DMS 273 (cell line): ENCODE measurements at regions not wholly inside any gene's neighbourhood (a gene's known extent, or its start where the extent isn't known, plus 50 kb on each side); places are given as distances from the start of the nearest gene placed in this dataset.
"Not testable (repeated sequence)": the region's sequence is repeated elsewhere in the genome, so short reads cannot be mapped to it uniquely, and the experiment has no call there.

Source experiments
- DNase-seq: peaks from one replicate; lab custom pipeline; 2025; ENCODE audit not compliant: unreplicated experiment; lab: John Stamatoyannopoulos, UW

DNA sequence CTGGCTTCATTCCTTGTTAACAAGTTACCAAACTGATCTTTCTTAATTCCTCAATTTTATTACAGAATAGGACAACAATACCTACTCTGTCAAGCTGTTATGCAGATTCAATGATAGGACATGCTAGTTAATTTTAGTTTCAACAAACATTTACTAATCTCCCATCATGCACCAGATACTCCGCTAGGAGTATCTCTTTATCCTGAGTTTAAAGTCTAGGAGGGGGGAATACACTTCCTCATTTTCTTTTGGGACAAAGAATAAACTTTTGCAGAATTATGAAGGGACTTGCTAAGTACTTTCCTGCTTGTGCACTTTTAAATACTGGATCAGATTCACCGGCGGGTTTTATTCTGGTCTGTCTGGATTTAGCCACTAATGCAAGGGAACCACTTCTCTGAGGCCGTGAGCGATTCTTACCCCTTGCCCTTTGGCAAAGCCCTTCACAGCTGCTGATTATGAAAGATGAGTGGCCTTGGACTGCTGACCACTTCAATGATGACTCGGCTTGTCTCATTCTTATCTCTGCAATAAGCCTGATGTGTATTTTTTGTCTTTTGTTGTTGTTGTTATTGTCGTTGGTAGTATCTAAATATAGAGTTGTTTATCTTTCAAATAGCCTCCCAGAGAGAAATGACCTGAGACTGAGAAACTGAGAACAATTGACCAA, 73.9 kb downstream of the RMI1 start:
- DNase-seq = no peak

DNA sequence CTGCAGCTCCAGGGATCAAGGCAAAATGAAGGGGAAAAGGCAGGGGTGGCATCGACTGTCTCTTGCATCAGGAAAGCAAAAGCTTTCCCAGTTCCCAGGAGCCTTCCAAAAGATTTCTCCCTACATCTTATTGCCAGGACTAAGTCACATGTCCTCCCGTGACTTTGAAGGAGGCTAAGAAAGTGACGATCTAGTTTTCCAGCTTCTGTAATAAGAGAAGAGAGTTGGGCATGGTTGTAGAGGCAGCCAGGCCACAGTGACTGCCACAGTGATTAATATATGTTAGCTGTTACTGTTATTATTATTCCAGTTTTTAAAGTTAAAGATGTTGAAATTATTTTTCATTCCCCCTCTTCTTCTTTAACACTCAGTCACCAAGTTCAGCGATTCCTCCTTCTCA, 77.1 kb downstream of the RMI1 start:
- no peak for DNase-seq

DNA sequence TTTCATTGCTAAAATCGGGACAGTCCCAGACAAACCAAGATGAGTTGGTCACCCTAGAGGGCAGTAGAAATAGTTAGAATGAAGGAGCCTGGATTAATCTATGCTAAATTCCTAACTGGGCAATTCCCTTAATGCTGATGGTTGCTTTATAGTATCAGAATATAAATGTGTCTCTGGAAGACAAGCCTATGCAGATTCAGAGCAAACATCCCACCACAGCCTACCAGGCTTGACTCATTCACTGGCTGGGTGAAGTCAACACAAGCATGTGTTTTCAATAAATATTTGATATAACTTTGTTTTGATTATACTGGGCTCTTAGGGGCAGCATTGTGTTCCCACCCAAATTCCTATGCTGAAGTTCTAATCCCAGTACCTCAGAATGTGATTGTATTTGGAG, 79.3 kb downstream of the RMI1 start:
- DNase-seq = no peak

DNA sequence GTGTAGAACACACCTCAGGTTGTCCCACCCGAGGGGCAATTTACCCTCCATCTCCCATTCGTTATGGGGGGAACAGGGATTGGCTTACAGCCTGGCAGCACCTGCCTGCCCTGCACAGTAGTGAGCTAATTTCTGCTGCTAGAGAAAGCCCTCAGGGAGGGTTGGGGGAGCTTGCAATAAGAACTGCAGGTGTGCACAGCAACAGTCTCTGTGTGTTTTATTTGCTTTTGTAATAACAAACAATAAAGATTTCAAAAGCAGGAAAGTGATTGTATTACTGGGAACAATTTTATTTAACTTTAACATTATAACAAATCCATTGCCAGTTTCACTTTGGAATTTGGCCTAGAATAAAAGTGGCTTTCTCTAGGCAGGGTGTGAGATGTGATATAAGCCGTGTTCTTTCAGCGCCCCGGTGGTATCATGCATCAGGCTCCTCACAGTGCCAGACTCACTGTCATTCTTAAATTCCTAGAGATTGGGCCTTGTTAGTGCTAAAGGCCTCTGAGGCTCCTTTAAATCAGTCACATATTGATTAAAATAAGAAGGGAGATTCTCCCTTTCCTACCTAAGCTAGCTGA, 81.1 kb downstream of the RMI1 start:
- no peak for DNase-seq

GRCh38 chr9:84062538-84062937, 81.9 kb downstream of the RMI1 start:
- no peak for DNase-seq

- no peak for DNase-seq
Observed at GRCh38 chr9:84067821-84068220, 87.2 kb downstream of the RMI1 start.

DNA sequence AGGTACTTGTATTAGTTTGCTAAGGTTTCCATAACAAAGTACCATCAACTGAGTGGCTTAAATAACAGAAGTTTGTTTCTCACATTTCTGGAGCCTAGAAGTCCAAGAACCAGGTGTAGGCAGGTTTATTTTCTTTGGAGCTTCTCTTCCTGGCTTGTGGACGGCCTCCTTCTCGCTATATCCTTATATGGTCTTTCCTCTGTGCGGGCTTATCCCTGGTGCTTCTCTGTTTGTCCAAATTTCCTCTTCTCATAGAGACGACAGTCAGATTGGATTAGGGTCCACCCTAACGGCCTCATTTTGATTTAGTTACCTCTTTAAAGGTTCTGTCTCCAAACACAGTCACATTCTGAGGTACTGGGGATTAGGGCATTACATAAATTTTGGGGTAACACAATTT, 88.3 kb downstream of the RMI1 start:
- DNase-seq = no peak

GRCh38 chr9:84070590-84070989, 90.0 kb downstream of the RMI1 start:
- no peak for DNase-seq

- DNase-seq = no peak
Observed at GRCh38 chr9:84072621-84073180, 92.1 kb downstream of the RMI1 start.

DNA sequence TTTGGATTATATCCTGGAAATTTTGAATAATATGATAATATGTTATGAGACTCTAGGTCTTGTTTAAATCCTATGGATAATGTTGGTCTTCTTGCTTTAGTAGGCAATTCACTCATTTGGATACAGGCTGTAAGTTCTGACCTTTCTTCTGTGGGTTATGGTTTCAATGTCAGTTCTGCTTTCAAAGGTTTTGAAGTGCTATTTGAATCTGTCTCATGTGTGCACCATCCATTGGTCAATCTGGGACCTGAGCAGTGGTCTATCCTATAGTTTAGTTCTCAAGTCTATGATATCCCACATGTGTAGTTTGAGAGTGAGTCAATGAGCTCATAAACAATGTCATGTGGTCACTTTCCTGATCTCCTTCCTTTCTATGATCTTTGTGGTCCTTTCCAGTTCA, 94.4 kb downstream of the RMI1 start:
- no peak for DNase-seq

GRCh38 chr9:84076384-84076783, 95.8 kb downstream of the RMI1 start:
- DNase-seq = no peak

- DNase-seq = not testable (repeated sequence)
Observed at GRCh38 chr9:84077816-84078215, 97.2 kb downstream of the RMI1 start.

- no peak for DNase-seq
Observed at GRCh38 chr9:84079994-84080393, 99.4 kb downstream of the RMI1 start.

GRCh38 chr9:84101964-84102632, 121.5 kb downstream of the RMI1 start:
- DNase-seq = no peak

- DNase-seq = no peak
Observed at GRCh38 chr9:84103651-84104377, 123.2 kb downstream of the RMI1 start.

- DNase-seq = no peak
Observed at GRCh38 chr9:84107081-84107480, 126.5 kb downstream of the RMI1 start.

- DNase-seq = no peak
Observed at GRCh38 chr9:84107995-84108394, 127.4 kb downstream of the RMI1 start.

DNA sequence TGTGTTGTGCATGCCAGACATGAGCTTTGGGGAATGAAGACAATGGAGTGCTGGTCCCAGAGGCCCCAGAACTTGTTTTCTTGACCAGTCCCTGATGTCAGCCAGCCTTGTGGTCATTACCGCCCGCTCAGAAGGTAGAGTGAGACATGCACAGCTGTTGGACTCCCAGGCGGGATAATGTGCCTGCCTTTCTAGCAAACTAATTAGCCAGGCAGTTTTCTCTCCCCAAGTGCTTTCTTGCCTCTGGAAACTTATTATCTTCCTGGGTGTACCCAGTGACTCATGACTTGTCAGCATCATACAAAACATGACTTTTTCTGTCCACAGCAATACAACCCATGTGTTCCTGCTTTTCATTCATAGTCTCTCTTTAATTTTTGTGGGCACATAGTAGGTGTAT, 131.1 kb downstream of the RMI1 start:
- DNase-seq = peak; percentile 22

- peak; percentile 44 for DNase-seq
Observed at GRCh38 chr9:84121991-84122523, 141.5 kb downstream of the RMI1 start.

DNA sequence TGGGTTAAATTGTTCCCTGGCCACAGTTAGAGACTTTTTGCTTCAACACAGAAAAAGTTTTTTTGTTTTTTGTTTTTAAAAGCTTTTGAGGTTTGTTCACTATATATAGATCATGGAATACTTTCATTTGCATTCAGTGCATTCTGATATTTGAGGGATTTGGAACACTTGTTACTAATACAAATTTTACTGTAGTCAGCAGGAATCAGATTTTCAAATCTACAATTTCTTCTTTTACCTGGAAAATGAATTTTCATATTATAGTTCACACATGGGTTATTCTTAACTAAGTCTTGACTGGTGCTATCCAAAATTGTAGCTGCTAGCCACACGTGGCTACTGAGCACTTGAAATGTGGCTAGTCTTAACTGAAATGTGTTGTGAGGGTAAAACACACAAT, 142.0 kb downstream of the RMI1 start:
- DNase-seq = peak; percentile 6

DNA sequence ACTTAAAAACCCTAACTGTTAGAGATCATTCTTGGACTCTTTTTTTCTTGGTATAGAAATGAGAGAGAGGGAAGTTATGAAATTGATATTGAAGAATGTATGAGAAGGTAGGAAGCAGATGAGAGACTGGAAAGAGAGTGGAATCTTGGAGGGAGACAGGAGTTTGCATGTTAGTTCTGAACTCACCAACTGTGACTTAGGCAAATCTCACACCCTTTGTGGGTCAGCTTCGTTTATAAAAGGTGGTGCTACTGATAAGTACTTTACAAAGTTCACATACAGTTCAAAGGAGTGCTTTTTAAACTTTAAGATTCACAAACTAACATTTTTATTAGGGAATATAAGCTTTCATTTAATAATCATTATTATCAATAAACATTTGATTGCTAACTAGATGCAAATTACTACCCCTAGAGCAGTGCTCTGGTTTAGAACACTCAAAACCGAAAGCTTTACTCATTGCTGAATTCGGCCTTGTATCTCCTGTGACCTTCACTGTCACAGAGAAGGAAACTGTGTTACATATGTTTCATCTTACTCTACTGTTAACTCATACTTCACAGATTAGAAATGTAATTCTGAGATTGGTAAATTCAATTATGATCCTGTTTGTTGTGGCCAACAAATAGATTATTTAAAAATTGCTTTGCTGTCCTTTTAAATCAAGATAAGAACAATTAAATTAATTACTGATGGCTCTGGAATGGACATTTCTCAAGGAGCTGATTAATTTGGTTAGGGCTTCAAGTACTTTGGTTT, 143.2 kb downstream of the RMI1 start:
- DNase-seq = no peak
